HG02870 (cell line): ENCODE measurements at regions not wholly inside any gene's neighbourhood (a gene's known extent, or its start where the extent isn't known, plus 50 kb on each side); places are given as distances from the start of the nearest gene placed in this dataset.

ENCODE experiments used
- ATAC-seq: cut with Tn5 transposase; IDR thresholded peaks from one replicate; pipeline ENCODE4 v1.9.1; 2021; ENCODE audit warnings: mild to moderate bottlenecking, moderate library complexity; ENCODE audit not compliant: unreplicated experiment

GRCh38 chr13:48146122-48146521, 51.2 kb upstream of the MED4 start:
- no peak for ATAC-seq
